NAMALWA (cell line): ENCODE measurements at regions not wholly inside any gene's neighbourhood (a gene's known extent, or its start where the extent isn't known, plus 50 kb on each side); places are given as distances from the start of the nearest gene placed in this dataset.

Experiments
- DNase-seq: peaks from one replicate; pipeline ENCODE4 v3.0.0-alpha.2; 2015; ENCODE audit warnings: low spot score

DNA sequence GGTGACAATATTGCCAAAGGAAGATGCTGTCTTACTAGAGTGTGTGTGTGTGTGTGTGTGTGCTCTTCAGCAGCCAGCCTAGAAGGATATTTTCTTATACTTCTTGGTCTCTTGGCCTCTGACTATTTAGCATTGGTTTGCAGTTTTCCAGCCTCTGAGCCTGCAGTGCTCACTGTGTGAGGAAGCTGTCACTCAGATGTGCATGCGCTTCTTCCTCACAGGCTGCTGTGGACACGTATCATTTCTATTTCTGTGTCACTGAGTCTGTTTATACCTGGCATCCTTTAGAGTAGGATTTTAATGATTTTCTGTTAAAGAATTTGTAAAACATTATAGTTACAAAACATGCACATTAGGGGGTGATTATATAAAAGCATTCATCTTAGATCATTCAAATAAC is 83.3 kb downstream of the ALDH8A1 start:
- no peak for DNase-seq

DNA sequence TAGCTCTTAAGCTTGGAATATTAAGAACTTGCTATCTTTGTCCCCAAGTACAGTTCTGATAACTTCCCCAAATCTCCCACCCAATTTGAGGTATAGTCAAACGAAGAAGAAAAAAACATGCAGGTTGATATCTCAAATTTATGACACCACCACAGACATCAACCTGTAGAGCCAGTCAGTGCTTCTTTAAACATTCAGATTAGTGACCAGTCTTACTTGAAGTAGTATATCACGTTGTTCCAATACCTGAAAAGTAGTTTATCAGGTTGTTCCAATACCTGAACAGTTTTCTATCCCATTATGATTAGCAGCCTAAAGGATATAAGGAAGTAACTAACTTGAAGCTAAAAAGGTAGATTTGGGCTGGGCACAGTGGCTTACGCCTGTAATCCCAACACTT is 85.3 kb downstream of the ALDH8A1 start:
- DNase-seq, result no peak

DNA sequence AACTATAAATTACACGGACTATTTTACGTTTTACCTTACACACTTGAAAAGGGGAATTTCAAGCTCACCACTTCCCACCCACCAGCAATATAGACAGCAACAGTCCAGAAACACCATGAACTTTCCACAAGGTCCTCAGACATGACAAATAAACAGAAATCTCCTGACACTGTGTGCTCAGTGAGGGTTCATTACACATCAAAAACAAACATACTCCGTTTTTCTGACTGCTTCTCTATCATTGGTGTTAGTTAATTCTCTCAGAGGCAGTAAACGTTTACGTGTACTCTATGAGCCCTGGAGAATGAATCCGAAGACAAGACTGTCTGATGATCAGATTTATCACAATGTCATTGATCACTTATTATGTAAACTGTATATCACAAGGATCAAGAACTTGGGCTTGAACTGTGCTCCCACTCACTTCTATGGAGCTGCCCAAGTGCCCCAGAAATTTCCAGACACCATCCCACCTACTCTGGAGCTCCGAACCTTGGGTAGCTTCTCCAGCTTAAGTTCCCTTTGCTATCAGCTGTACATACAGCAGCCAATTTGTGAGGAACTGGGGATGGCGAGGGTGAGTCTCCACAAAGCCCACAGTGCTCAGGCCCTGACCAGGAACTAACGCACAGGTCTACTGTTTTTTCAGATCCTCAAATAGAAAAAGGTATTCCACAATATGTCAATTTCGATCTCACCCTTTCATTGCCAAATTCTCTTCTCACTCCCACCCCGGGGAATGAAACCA is 86.0 kb downstream of the ALDH8A1 start:
- DNase-seq, result no peak

DNA sequence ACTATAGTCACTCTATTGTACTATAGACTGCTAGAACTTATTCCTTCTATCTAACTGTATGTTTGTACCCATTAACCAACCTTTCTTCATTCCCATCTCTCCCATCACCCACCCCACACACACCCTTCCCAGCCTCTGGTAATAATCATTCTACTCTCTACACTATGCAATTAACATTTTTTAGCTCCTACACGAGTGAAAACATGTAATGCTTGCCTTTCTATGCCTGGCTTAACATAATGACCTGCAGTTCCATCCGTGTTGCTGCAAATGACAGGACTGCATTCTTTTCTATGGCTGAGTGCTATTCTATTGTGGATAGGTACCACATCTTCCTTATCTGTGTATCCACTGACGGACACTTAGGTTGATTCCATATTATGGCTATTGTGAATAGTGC is 95.5 kb downstream of the ALDH8A1 start:
- DNase-seq, result no peak

DNA sequence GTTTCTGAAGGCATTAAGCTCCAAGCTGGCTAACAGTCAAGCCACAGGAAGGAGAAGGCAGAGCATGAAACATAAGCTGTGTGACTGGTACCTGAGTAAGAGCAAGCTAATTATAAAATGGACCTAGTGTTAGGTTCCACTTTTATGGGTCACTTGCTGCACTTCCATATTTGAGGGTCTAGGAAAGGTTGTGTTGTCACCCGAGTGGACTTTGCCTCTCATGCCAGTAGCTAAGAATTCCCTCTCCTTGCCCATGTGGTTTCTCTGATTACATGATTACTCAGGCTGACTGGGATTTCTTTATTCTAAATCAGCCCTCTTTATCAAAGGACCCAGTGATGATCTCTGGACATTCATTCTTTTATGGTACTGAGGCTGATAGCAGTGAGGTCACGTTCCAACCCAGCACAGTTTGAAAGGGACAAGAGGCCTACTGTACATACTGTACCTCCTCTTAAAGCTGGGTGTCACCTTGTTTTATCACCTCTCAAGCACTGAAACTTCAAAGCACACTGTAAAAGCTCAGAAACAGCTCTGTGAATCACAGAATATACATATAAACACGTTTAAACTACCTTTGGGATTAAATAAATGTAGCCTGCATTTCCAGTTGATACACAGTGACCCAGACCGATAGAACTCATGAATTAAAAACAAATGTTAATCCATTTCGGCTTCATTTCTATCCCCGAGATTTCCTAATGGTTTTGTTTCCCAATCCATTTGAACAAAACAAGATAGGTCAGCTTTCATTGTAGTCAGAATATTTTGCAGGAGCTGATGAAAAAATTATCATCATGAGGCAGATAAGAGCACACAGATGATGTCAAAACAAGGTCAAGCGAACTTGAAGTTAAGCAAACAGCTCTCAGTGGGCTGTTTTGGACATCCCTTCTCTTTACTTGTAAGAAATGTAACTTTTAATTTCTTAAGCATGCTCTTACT is 96.5 kb downstream of the ALDH8A1 start:
- DNase-seq, result no peak

DNA sequence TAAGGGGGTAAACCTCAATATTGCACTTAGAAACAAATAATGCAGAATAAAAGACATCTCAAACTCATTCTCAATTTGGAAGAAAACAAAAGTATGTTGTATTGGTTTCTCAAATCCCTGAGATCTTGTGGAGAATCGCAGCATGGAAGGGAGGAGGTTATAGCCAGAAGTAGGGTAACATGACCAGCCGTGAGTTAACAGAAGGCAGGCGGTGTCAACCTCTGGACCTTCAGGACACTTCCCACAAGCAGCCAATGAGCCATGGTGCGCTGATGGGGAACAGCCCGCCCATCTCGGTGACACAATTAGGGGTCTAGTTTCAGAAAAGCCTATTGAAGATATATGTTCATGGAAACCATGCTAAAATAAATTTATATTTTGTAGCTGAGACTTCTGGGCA is 98.4 kb downstream of the ALDH8A1 start:
- DNase-seq, result no peak

DNA sequence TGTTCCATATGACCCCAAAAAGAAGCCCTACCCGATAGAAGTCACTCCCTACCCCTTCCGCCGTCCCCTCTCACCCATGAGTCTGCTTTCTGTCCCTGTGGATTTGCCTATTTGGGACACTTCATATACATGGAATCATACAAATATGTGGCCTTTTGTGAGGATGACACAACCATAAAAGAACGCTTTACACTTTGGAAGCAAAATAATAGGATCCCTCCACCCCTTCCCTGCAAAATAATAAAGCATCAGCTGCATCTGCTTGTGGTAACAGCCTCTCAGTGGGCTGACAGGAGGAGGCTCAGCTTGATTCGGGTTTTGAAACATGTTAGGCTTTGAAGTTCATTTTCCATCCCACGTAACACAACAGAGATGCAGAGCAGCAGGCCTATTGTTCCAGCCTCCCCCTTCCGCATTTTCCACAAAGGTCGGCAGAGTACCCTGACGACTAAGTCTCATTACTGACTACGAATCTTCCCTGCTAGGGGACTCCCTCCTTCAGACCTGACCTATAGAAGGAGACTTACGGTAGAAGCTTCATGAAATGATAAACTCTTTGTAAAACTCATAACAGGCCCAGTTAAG is 99.1 kb downstream of the ALDH8A1 start:
- no peak for DNase-seq

DNA sequence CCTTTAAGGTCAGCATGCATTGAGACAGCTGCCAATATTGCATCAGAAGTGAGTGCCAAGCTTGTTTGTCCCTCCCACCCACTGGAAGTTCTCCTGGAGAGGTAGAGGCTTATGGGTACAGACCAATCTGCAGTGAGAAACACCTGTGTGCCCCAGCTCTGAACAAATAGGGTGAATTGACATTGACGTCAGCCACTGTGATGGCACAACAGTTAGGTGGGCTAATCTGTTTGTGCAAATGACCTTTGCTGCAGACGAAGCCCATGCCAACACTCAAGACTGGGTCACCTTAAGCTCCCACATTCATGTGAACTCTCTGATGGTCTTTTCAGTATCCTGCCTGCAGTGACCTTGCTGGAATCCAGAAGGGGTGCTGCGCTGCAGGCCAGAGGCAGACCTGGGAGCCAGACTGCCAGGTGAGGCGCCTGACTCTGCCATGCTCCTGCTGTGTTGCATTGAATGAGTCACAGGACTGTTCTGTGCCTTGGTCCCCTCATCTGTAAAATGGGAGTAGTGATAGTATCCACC is 99.9 kb downstream of the ALDH8A1 start:
- no peak for DNase-seq

DNA sequence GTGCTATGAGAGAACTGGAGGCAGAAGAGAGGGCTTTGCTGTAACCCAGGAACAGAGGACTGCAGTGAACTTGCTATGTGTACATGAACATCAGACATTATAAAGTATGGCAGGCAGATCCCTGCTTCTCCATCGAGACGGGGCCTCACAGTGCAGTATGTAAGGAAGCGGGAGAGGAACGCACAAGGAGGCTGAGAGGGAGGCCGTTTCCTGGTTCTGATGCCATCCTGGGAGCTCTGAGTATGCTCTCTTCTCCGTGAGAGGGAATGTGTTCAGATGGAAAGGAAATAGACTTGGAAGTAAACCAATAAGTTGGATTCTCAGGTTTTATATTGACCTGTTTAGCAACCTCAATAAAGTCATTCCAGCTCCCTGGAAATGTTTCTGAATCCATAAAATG is 101.8 kb downstream of the ALDH8A1 start:
- no peak for DNase-seq

DNA sequence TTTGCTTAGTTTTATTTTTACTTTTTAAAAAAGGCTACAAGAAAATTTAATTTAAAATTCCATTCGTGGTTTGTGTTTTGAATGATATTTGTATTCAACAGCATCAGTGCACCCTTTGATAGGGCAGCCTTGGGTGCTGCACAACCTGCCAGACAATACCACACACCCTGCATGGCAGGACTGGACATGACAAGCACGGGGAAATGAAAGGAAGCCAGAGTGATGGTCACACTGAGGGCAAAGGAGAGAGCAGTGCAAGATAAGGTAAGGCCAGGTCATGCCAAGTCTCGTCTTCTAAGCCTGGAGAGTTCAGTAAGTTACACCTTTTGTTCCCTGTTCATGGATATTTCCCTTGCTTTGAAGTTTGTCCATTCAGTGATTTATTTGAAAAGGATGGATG is 103.0 kb downstream of the ALDH8A1 start:
- DNase-seq, result no peak

DNA sequence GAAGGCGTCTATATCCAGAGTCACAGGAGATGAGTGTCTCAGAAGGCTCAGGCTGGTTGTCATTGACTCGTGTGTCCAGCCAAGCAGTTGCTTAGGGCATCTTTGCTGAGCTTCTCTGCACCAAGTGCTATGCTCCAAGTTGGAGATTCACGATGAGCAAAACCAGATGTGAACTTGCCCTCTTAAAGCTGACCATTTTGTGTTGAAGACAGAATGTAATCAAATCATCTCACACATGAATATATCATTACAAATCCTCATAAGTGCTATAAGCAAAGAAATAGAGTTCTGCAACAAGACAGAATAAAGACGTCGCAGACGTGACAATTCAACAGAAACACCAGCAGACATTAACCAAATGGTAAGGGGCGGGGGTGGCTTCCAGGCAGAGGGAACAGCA is 103.9 kb downstream of the ALDH8A1 start:
- no peak for DNase-seq

DNA sequence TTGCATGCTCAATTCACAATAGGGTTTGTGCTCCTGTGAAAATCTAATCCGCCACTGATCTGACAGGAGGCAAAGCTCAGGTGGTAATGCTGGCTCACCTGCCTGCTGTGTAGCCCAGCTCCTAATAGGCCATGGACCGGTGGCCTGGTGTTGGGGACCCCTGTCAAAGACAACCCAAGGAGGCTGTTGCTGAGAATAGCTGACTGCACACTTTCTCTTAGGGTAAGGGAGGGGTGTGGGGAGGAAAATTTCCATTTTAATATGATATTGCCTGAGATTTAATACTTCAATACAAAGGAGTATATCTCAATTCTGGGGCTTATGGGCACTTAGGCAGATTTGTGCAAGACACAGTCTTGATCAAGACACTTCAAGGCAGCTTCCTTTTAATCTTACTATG is 105.8 kb downstream of the ALDH8A1 start:
- DNase-seq, result no peak

DNA sequence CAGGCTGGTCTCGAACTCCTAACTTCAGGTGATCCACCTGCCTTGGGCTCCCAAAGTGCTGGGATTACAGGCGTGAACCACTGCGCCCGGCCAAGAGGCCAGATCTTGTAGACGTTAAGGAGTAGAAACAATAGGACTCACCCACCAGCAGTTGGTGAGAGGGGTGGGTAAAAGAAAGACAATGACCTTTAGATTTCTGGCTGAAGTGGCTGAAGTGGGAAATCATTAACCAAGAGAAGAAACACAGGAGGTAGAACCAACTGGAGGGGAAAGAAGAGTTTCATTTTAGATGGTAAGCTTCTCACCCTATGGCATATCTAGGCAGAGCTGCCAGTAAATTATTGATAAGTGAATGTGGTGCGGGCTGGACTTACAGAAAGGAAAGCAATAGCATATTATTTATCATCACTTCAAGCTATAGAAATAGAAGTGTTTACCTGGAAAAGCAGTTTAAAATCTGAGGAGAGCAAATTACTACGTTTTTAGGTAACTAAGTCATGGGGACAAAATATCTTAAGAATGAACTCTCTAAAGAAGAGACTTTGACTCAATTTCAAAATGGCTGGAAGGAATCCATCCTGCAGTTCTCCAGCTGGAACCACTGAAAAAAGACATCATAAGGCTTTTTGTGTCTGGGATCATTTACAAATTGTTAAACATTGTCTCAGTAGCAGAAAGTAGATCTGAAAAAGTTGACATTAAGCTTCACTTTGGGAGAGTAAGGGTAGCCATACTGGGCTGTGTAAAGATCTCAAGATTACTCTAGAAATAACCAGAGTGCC is 109.6 kb downstream of the ALDH8A1 start:
- DNase-seq, result no peak

DNA sequence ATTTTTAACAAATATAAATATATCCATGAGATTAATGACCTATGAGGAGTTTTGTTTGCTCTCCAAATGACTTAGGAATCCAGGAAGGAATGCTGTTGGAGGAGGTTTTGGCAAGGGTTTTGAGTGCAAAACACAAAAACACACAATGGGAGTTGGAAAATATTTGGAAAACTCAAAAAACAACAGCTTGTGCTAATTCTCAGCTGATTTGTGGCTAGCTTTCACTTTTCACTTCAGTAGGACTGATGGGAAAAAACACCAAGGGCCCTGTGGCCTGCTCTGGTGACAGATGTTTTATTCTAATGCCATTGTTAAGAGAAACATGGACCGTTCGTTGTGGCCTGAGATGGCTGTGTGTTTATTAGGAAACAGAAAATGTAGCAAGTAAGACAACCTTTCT is 113.9 kb downstream of the ALDH8A1 start:
- no peak for DNase-seq

DNA sequence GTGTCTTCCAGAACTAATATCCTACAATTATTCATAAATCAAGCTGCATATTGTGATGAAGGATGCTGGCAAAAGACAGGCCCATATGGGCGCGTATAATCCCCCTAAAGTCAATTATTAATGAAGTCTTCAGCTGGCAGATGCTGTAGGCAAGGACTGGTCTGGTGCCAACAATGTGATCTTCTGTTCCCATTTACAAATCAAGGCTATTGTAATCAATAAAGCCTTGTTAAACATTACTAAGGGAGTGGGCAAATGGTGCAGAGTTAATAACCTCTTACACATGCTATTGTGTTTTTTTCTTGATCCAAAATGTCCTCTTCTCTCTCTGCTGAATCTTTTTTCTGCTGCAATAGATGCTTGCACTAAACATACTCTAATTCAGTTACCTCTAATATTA is 119.0 kb downstream of the ALDH8A1 start:
- DNase-seq, result no peak

DNA sequence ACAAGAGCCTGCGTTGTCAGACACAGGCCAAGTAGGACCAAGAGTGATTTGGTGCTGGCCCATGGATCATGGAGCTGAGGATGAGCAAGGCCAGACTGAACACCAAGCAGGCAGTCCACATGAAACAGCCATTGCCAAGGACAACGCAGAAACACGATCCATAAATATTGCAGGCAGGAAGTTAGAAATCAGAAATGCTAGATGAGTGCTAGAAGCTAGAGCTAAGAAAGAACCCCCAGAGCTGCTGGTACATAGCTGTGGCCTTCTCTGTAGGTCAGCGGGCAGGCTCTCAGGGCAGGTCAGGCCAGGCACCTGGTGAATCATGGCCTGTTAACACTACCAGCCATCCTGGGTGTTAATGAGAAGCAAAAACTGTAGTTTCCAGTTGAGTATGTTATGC is 119.7 kb downstream of the ALDH8A1 start:
- no peak for DNase-seq

DNA sequence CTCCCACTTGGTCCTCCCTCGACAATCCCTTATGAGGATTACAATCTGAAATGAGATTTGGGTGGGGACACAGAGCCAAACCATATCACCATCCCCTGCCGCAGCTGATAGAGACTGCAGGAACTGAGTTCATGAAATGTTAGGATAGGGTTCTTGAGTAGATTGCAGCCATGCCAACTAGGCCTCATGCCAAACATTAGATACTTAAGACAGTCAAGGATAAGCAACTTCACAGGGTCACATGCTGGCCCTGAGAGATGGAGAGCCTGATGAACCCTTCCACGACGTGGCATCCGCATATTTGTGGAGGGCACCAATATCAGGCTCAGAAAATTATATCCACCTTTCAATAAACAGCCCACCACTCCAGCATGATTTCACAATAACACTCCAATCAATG is 121.3 kb downstream of the ALDH8A1 start:
- no peak for DNase-seq

DNA sequence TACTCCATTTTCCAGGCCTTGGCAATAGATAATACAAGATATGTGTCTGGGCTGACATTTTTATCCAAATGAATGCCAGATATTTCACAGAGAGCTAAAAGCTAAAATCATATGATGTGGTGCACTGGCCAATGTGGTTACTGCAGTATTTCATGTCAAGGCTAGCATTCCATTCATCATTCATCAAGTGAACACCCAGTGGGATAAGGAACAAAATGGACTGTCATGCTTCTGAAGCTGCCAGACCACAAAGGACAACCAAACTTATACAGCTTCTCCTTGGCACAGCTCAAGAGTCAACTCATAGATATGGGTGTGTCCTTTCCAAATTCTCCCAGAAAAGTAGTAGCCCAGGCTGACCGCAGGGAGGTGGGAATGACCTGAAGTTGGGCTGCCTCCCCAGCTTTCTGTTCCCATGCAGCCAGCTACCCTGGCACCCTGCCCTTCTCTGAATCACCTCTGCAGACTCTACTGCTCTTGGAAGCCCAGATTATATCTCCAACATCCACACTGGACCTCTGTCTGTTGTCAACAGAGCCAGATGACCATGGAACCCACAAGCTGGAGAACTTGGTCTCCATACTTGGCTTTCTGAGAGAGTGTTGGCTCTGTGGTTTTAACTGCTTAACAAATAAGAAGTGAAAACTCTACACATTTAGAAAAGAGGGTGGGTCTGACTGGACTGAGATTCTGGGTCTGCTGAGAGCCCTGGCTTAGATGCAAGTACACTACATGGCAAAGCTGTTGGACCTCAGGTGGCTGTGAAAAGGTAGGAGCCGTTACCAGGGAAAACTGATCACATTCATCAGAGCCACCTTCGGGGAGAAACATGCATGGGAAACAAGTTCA is 122.8 kb downstream of the ALDH8A1 start:
- DNase-seq, result no peak

DNA sequence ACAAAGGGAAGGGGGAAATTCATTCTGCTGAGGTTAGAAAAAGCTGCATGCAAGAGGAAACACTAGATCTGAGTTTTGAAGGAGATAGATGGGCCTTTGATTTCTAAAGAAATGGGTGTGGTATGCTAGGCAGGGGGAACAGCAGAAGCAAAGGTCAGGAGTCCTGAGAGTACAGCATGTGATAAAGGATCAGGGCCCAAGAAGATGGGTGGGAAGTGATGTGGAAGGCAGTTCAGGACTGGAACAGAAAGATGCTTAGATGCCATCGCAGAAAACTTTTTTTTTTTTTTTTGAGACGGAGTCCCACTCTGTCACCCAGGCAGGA is 126.2 kb downstream of the ALDH8A1 start:
- no peak for DNase-seq

DNA sequence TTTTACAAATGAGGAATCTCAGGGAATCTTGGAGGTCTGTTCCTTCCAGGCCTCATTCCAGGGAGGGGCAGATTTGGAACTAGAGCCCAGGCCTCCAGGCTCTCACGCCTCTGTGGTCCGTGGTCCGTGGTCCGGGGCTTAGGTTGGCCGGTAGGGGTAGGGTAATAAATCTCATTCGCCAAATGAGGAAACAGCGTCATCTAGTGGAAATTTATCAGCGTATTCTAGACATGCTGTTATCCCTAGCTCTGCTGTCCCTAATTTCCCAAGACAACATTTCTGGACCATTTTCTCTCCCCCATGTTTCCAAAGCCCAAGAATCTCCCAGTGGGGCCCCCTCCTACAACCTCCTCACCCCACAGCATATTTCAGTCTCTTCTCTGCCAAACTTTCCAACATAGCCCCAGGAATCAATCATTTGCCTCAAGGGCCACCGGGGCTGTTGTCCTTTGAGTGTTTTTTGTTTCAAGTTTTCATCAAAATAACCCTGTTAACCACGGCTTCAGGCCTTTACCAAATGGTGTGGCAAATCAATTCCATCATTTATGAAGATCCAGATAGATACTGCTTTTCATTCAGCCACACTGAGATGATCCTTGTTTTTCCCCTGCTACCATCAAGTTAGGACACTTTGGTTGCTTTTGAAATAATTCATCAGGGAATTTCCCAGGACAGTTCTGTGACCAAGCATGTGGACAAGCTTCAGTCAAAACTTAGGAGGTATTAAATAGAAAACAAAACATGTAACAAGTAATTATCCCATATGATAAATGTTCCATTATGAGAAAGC is 126.8 kb downstream of the ALDH8A1 start:
- DNase-seq, result peak; percentile 86
